KMS-11 (cell line): ENCODE measurements at regions not wholly inside any gene's neighbourhood (a gene's known extent, or its start where the extent isn't known, plus 50 kb on each side); places are given as distances from the start of the nearest gene placed in this dataset.

Experiments
- H2AFZ ChIP-seq: fragments of 200-600 bp; sonication (generic); 2 replicates; pipeline ENCODE4 v1.6.1; 2016; ENCODE audit warnings: antibody characterized with exemption, mixed run types, low read depth
- H3K27ac ChIP-seq: fragments of 200-600 bp; sonication (generic); 2 replicates; pipeline ENCODE4 v1.6.1; 2016; ENCODE audit warnings: mild to moderate bottlenecking, mixed run types
- H3K27me3 ChIP-seq: fragments of 200-600 bp; sonication (generic); 2 replicates; pipeline ENCODE4 v1.6.1; 2017; ENCODE audit warnings: mild to moderate bottlenecking, low read depth, mixed run types, moderate library complexity; ENCODE audit not compliant: insufficient read depth
- H3K36me3 ChIP-seq: fragments of 200-600 bp; sonication (generic); 2 replicates; pipeline ENCODE4 v1.6.1; 2017; ENCODE audit warnings: mild to moderate bottlenecking, mixed run types; ENCODE audit not compliant: insufficient read depth
- H3K4me1 ChIP-seq: fragments of 200-600 bp; sonication (generic); 2 replicates; pipeline ENCODE4 v1.6.1; 2016; ENCODE audit warnings: mild to moderate bottlenecking, low read depth, mixed run types; ENCODE audit not compliant: poor library complexity, severe bottlenecking
- H3K4me2 ChIP-seq: fragments of 200-600 bp; sonication (generic); 2 replicates; pipeline ENCODE4 v1.7.0; 2016; ENCODE audit warnings: mild to moderate bottlenecking, mixed run types
- H3K4me3 ChIP-seq: fragments of 200-600 bp; sonication (generic); IDR thresholded peaks from 2 replicates; pipeline ENCODE4 v1.6.1; 2017; ENCODE audit warnings: low read depth, low read length, mixed read lengths; ENCODE audit not compliant: insufficient read depth
- H3K79me2 ChIP-seq: fragments of 200-600 bp; sonication (generic); 2 replicates; pipeline ENCODE4 v1.6.1; 2016; ENCODE audit warnings: low read depth, mixed run types; ENCODE audit not compliant: insufficient read depth
- H3K9ac ChIP-seq: fragments of 200-600 bp; sonication (generic); 2 replicates; pipeline ENCODE4 v1.6.1; 2016; ENCODE audit warnings: mild to moderate bottlenecking, mixed run types
- H4K20me1 ChIP-seq: fragments of 200-600 bp; sonication (generic); 2 replicates; pipeline ENCODE4 v1.6.1; 2016; ENCODE audit warnings: mild to moderate bottlenecking, mixed run types; ENCODE audit not compliant: insufficient read depth
- TF ChIP-seq, protein P1 (sequence below): fragments of 200-600 bp; sonication (generic); conservative IDR thresholded peaks from 2 replicates; pipeline ENCODE4 v1.6.1; 2017; ENCODE audit warnings: low read depth, mild to moderate bottlenecking, antibody characterized with exemption, low read length, moderate library complexity, mixed read lengths

DNA sequence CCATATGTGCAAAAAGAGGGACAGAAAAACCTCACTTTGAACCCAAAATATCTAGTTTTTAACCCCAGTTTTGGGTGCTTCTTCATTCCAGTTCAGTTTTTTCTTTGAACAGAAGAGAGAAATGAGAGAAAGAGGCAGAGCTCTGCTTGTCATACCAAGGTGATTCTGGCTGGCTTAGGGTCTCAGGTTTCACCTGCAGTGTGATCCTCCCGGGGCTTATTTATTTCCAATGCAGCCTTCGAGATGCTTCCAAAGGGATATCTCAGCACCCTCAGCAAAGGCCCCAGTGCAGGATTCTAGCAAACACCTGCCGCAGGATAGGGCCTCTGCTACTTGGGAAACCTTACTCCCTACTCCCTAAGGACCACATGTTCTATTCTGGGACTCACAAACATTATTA lies 131.3 kb downstream of the WDR11 start:
- Histone ChIP-seq H2AFZ (no peak overlapping the region), H3K4me3 (no peak overlapping the region), H3K79me2 (no peaks in the 10 kb centered on the region), H3K9ac (no peak overlapping the region), H4K20me1 (no peaks in the 10 kb centered on the region), H3K36me3 (no peaks in the 10 kb centered on the region), H3K4me1 (no peaks in the 10 kb centered on the region), H3K27ac (no peak overlapping the region), H3K27me3 (no peaks in the 10 kb centered on the region), H3K4me2 (no peak overlapping the region)
- TF ChIP-seq, protein P1, sequence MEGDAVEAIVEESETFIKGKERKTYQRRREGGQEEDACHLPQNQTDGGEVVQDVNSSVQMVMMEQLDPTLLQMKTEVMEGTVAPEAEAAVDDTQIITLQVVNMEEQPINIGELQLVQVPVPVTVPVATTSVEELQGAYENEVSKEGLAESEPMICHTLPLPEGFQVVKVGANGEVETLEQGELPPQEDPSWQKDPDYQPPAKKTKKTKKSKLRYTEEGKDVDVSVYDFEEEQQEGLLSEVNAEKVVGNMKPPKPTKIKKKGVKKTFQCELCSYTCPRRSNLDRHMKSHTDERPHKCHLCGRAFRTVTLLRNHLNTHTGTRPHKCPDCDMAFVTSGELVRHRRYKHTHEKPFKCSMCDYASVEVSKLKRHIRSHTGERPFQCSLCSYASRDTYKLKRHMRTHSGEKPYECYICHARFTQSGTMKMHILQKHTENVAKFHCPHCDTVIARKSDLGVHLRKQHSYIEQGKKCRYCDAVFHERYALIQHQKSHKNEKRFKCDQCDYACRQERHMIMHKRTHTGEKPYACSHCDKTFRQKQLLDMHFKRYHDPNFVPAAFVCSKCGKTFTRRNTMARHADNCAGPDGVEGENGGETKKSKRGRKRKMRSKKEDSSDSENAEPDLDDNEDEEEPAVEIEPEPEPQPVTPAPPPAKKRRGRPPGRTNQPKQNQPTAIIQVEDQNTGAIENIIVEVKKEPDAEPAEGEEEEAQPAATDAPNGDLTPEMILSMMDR: no peak

DNA sequence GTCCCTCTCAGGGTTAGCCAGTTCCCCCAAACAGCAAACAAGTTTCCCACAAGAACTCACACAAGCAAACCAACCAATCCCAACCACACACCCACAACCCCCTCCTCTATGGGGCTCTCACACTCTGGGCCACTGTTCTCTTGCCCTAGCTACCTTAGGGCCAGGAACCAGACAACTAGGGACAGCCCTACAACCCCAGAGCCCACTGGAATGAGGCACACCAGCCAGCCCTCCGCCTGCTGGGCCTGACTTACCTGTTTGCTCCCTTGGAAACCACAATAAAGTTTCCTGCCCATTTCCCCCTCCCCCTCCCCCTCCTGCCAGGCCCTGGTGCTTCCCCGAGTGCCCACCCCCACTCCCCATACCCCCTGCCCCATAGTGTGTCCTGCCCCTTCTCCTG lies 132.6 kb downstream of the WDR11 start:
- H3K27ac ChIP-seq: no peak overlapping the region
- H3K36me3 ChIP-seq: no peaks in the 10 kb centered on the region
- H3K4me1 ChIP-seq: no peaks in the 10 kb centered on the region
- H3K4me2 ChIP-seq: no peak overlapping the region
- H3K4me3 ChIP-seq: no peak overlapping the region
- H2AFZ ChIP-seq: no peak overlapping the region
- TF ChIP-seq, protein P1: no peak
- no peaks in the 10 kb centered on the region for H4K20me1 ChIP-seq
- H3K27me3 ChIP-seq: no peaks in the 10 kb centered on the region
- H3K9ac ChIP-seq: no peak overlapping the region
- no peaks in the 10 kb centered on the region for H3K79me2 ChIP-seq

DNA sequence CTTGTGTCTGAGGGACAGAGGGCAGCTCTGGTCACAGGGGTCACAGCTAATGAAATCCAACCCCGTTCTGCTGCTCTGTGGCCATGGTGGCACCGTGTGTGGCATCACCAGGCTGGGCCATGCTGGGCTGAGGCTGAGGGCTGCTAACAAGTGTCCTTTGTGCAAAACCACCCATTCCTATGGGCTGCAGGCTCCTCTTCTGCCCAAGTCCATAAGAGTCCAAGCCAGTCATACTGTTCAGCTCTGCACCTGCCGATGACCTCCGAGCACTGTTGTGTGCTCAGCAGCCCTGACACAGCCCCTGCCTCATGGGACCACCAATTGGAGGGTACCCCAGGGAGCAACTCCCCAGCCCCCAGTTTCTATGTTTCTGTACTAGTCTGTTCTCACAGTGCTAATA lies 133.1 kb downstream of the WDR11 start:
- TF ChIP-seq, protein P1: no peak
- Histone ChIP-seq H3K4me1 (no peaks in the 10 kb centered on the region), H2AFZ (no peak overlapping the region), H3K9ac (no peak overlapping the region), H3K27me3 (no peaks in the 10 kb centered on the region), H3K4me2 (no peak overlapping the region), H3K27ac (no peak overlapping the region), H3K36me3 (no peaks in the 10 kb centered on the region), H3K79me2 (no peaks in the 10 kb centered on the region), H3K4me3 (no peak overlapping the region), H4K20me1 (no peaks in the 10 kb centered on the region)

DNA sequence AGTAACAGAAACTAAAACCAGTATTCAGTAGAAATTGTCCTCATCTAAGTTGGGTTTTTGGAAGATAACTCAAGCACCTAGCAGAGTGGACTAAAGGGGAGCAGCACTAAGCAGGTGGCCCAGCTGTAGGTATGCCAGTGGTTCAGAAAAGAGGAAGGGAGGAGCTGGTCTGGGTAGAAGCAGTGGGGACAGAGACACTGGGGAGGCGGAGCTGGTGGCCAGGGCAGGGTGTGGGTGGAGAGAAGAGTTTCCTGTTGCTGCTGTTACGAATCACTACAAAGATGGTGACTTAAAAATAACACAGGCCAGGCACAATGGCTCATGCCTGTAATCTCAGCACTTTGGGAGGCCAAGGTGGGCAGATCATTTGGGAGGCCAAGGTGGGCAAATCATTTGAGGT lies 136.2 kb downstream of the WDR11 start:
- Histone ChIP-seq H3K27ac (no peak overlapping the region), H2AFZ (no peak overlapping the region), H3K79me2 (no peaks in the 10 kb centered on the region), H4K20me1 (no peaks in the 10 kb centered on the region), H3K27me3 (no peaks in the 10 kb centered on the region), H3K4me1 (no peaks in the 10 kb centered on the region), H3K4me2 (no peak overlapping the region), H3K36me3 (no peaks in the 10 kb centered on the region), H3K9ac (no peak overlapping the region), H3K4me3 (no peak overlapping the region)
- TF ChIP-seq, protein P1: no peak

DNA sequence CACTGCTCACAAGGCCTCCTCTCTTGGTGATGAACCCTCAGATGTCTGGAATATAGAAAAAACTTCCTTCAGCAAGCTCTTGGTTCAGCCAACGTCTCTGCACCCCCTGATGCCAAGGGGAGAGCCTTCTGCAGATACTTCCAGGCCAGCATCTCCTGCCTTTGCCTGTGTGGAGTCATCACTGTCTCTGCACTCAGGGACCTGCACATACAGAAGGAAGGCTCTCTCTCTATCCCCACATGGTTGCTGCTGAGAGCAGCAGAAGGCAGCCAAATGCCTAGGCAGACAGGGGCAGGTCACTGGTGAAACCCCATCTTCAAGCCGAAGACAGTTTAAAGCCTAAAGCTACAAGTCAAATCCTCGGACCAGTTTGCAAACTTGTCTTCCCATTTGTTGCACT lies 137.6 kb downstream of the WDR11 start:
- no peak overlapping the region for H3K27ac ChIP-seq
- H3K4me1 ChIP-seq: no peaks in the 10 kb centered on the region
- H3K36me3 ChIP-seq: no peaks in the 10 kb centered on the region
- H4K20me1 ChIP-seq: no peaks in the 10 kb centered on the region
- no peak overlapping the region for H3K9ac ChIP-seq
- no peak overlapping the region for H2AFZ ChIP-seq
- H3K4me3 ChIP-seq: no peak overlapping the region
- H3K79me2 ChIP-seq: no peaks in the 10 kb centered on the region
- no peak overlapping the region for H3K4me2 ChIP-seq
- TF ChIP-seq, protein P1: no peak
- H3K27me3 ChIP-seq: no peaks in the 10 kb centered on the region
